GM21786 (cell line): ENCODE measurements at regions not wholly inside any gene's neighbourhood (a gene's known extent, or its start where the extent isn't known, plus 50 kb on each side); places are given as distances from the start of the nearest gene placed in this dataset.

Experiments used
- ATAC-seq: cut with Tn5 transposase; IDR thresholded peaks from one replicate; pipeline ENCODE4 v1.9.1; 2021; ENCODE audit not compliant: unreplicated experiment

- no peak for ATAC-seq
Measured at GRCh38 chr6:165229216-165229615, 80.2 kb downstream of the C6orf118 start.

- ATAC-seq, result no peak
Measured at GRCh38 chr6:165227644-165228329, 81.6 kb downstream of the C6orf118 start.

- ATAC-seq, result no peak
Measured at GRCh38 chr6:165223736-165224135, 85.7 kb downstream of the C6orf118 start.

- ATAC-seq, result no peak
Measured at GRCh38 chr6:165223101-165223500, 86.3 kb downstream of the C6orf118 start.

GRCh38 chr6:165222315-165223025, 86.9 kb downstream of the C6orf118 start:
- no peak for ATAC-seq

GRCh38 chr6:165220045-165220444, 89.4 kb downstream of the C6orf118 start:
- ATAC-seq, result no peak

- no peak for ATAC-seq
Measured at GRCh38 chr6:165219629-165220028, 89.8 kb downstream of the C6orf118 start.

GRCh38 chr6:165218829-165219228, 90.6 kb downstream of the C6orf118 start:
- no peak for ATAC-seq

GRCh38 chr6:165206798-165207197, 102.6 kb downstream of the C6orf118 start:
- ATAC-seq, result no peak

- ATAC-seq, result no peak
Measured at GRCh38 chr6:165205632-165206031, 103.8 kb downstream of the C6orf118 start.

GRCh38 chr6:165204807-165205545, 104.4 kb downstream of the C6orf118 start:
- ATAC-seq, result no peak

GRCh38 chr6:165200178-165200577, 109.2 kb downstream of the C6orf118 start:
- ATAC-seq, result no peak

- no peak for ATAC-seq
Measured at GRCh38 chr6:165191461-165191860, 117.9 kb downstream of the C6orf118 start.

GRCh38 chr6:165186441-165187205, 122.8 kb downstream of the C6orf118 start:
- no peak for ATAC-seq

- ATAC-seq, result no peak
Measured at GRCh38 chr6:165186041-165186440, 123.4 kb downstream of the C6orf118 start.

- ATAC-seq, result no peak
Measured at GRCh38 chr6:165184192-165184979, 125.0 kb downstream of the C6orf118 start.

- ATAC-seq, result no peak
Measured at GRCh38 chr6:165183496-165184140, 125.8 kb downstream of the C6orf118 start.

GRCh38 chr6:165183071-165183470, 126.3 kb downstream of the C6orf118 start:
- ATAC-seq, result no peak

GRCh38 chr6:165181951-165182414, 127.4 kb downstream of the C6orf118 start:
- ATAC-seq, result no peak

- ATAC-seq, result no peak
Measured at GRCh38 chr6:165178056-165178455, 131.3 kb downstream of the C6orf118 start.
